Activated naive CD8-positive, alpha-beta T cell treated with anti-CD3 and anti-CD28 coated beads, Interleukin-2, amount 10 ng/mL, durations not matched to agents 7 days and 5 days (primary cell): ENCODE measurements at regions not wholly inside any gene's neighbourhood (a gene's known extent, or its start where the extent isn't known, plus 50 kb on each side); places are given as distances from the start of the nearest gene placed in this dataset.

Source experiments
- ATAC-seq: fragments of 150-1000 bp; cut with Tn5 transposase; one replicate; pipeline ENCODE4 v1.10.0; 2021; ENCODE audit warnings: low read depth, moderate library complexity
- POLR2A ChIA-PET: fragments of 350-600 bp; sonication (Branson Sonifier 250); formaldehyde crosslinking; loops from one replicate; lab custom pipeline; 2021; ENCODE audit warnings: antibody characterized with exemption; lab: Charles Lee
- DNase-seq: peaks from one replicate; pipeline ENCODE4 v3.0.0; 2021
- H3K27ac Mint-ChIP-seq: one replicate; pipeline ENCODE4 v1.8.0; 2022; ENCODE audit warnings: mild to moderate bottlenecking, mixed read lengths
- H3K27me3 Mint-ChIP-seq: one replicate; pipeline ENCODE4 v1.8.0; 2022; ENCODE audit warnings: mild to moderate bottlenecking, moderate library complexity, mixed read lengths
- H3K36me3 Mint-ChIP-seq: one replicate; pipeline ENCODE4 v1.8.0; 2021; ENCODE audit warnings: mild to moderate bottlenecking, mixed read lengths
- H3K4me1 Mint-ChIP-seq: one replicate; pipeline ENCODE4 v1.8.0; 2021; ENCODE audit warnings: mixed read lengths
- H3K4me3 Mint-ChIP-seq: one replicate; pipeline ENCODE4 v1.8.0; 2022; ENCODE audit warnings: mild to moderate bottlenecking, moderate library complexity, mixed read lengths
- H3K9me3 Mint-ChIP-seq: one replicate; pipeline ENCODE4 v1.8.0; 2021; ENCODE audit warnings: mixed read lengths

GRCh38 chr22:44393066-44393465 lies 80.3 kb upstream of the SHISAL1 start:
- Mint-ChIP-seq H3K27me3 (peaks cover 6% of the 10 kb centered on the region), H3K27ac (no peak overlapping the region), H3K36me3 (no peaks in the 10 kb centered on the region), H3K4me1 (peaks cover 2% of the 10 kb centered on the region), H3K4me3 (no peak overlapping the region), H3K9me3 (no peaks in the 10 kb centered on the region)
- ATAC-seq (no peak), DNase-seq (peak; percentile 15)
- POLR2A ChIA-PET: no interaction called here

GRCh38 chr22:44392446-44392921 lies 79.7 kb upstream of the SHISAL1 start:
- DNase-seq: peak; percentile 17
- POLR2A ChIA-PET: no interaction called here
- Mint-ChIP-seq H3K36me3 (no peaks in the 10 kb centered on the region), H3K4me1 (peaks cover 2% of the 10 kb centered on the region), H3K4me3 (no peak overlapping the region), H3K27me3 (peaks cover 9% of the 10 kb centered on the region), H3K9me3 (no peaks in the 10 kb centered on the region), H3K27ac (no peak overlapping the region)
- ATAC-seq: no peak

- Mint-ChIP-seq H3K4me3 (no peak overlapping the region), H3K27ac (no peak overlapping the region), H3K36me3 (no peaks in the 10 kb centered on the region), H3K9me3 (no peaks in the 10 kb centered on the region), H3K4me1 (no peaks in the 10 kb centered on the region), H3K27me3 (peaks cover 10% of the 10 kb centered on the region)
- no peak for ATAC-seq
- POLR2A ChIA-PET: no interaction called here
- peak; percentile 10 for DNase-seq
These were observed 79.0 kb upstream of the SHISAL1 start for GRCh38 chr22:44391481-44392445.

GRCh38 chr22:44391015-44391414 lies 78.3 kb upstream of the SHISAL1 start:
- ATAC-seq (no peak), DNase-seq (peak; percentile 1)
- peaks cover 10% of the 10 kb centered on the region for H3K27me3 Mint-ChIP-seq
- POLR2A ChIA-PET: no interaction called here
- H3K27ac Mint-ChIP-seq: no peak overlapping the region
- no peaks in the 10 kb centered on the region for H3K9me3 Mint-ChIP-seq
- no peaks in the 10 kb centered on the region for H3K36me3 Mint-ChIP-seq
- H3K4me3 Mint-ChIP-seq: no peak overlapping the region
- no peaks in the 10 kb centered on the region for H3K4me1 Mint-ChIP-seq

- DNase-seq: no peak
- H3K36me3 Mint-ChIP-seq: no peaks in the 10 kb centered on the region
- H3K4me1 Mint-ChIP-seq: no peaks in the 10 kb centered on the region
- peak overlapping the region; percentile 17 for H3K27ac Mint-ChIP-seq
- peaks cover 10% of the 10 kb centered on the region for H3K27me3 Mint-ChIP-seq
- ATAC-seq: no peak
- H3K4me3 Mint-ChIP-seq: no peak overlapping the region
- H3K9me3 Mint-ChIP-seq: no peaks in the 10 kb centered on the region
- POLR2A ChIA-PET: no interaction called here
These were observed 77.8 kb upstream of the SHISAL1 start for GRCh38 chr22:44390613-44390970.

GRCh38 chr22:44389926-44390612 lies 77.3 kb upstream of the SHISAL1 start:
- ATAC-seq: no peak
- H3K27me3 Mint-ChIP-seq: peaks cover 10% of the 10 kb centered on the region
- H3K4me1 Mint-ChIP-seq: no peaks in the 10 kb centered on the region
- POLR2A ChIA-PET: no interaction called here
- DNase-seq: no peak
- H3K27ac Mint-ChIP-seq: peak overlapping the region; percentile 17
- H3K4me3 Mint-ChIP-seq: no peak overlapping the region
- H3K36me3 Mint-ChIP-seq: no peaks in the 10 kb centered on the region
- no peaks in the 10 kb centered on the region for H3K9me3 Mint-ChIP-seq

- peaks cover 10% of the 10 kb centered on the region for H3K27me3 Mint-ChIP-seq
- DNase-seq (no peak), ATAC-seq (no peak)
- no peak overlapping the region for H3K4me3 Mint-ChIP-seq
- no peaks in the 10 kb centered on the region for H3K4me1 Mint-ChIP-seq
- no peaks in the 10 kb centered on the region for H3K36me3 Mint-ChIP-seq
- no peak overlapping the region for H3K27ac Mint-ChIP-seq
- POLR2A ChIA-PET: no interaction called here
- no peaks in the 10 kb centered on the region for H3K9me3 Mint-ChIP-seq
These were observed 76.4 kb upstream of the SHISAL1 start for GRCh38 chr22:44389181-44389580.

GRCh38 chr22:44387486-44387885 lies 74.7 kb upstream of the SHISAL1 start:
- Mint-ChIP-seq H3K4me1 (no peaks in the 10 kb centered on the region), H3K27me3 (peaks cover 15% of the 10 kb centered on the region), H3K36me3 (no peaks in the 10 kb centered on the region), H3K27ac (no peak overlapping the region), H3K4me3 (no peak overlapping the region), H3K9me3 (no peaks in the 10 kb centered on the region)
- POLR2A ChIA-PET: no interaction called here
- DNase-seq: no peak
- ATAC-seq: no peak

GRCh38 chr22:44386386-44387035 lies 73.8 kb upstream of the SHISAL1 start:
- H3K27me3 Mint-ChIP-seq: peaks cover 16% of the 10 kb centered on the region
- H3K36me3 Mint-ChIP-seq: no peaks in the 10 kb centered on the region
- H3K4me1 Mint-ChIP-seq: no peaks in the 10 kb centered on the region
- no peaks in the 10 kb centered on the region for H3K9me3 Mint-ChIP-seq
- H3K27ac Mint-ChIP-seq: no peak overlapping the region
- DNase-seq: no peak
- no peak for ATAC-seq
- POLR2A ChIA-PET: no interaction called here
- H3K4me3 Mint-ChIP-seq: no peak overlapping the region

- Mint-ChIP-seq H3K27ac (no peak overlapping the region), H3K4me1 (no peaks in the 10 kb centered on the region), H3K4me3 (no peak overlapping the region), H3K27me3 (peaks cover 16% of the 10 kb centered on the region), H3K9me3 (no peaks in the 10 kb centered on the region), H3K36me3 (no peaks in the 10 kb centered on the region)
- POLR2A ChIA-PET: no interaction called here
- ATAC-seq (no peak), DNase-seq (no peak)
These were observed 73.0 kb upstream of the SHISAL1 start for GRCh38 chr22:44385781-44386180.

GRCh38 chr22:44385296-44385610 lies 72.5 kb upstream of the SHISAL1 start:
- H3K27ac Mint-ChIP-seq: no peak overlapping the region
- POLR2A ChIA-PET: no interaction called here
- DNase-seq (no peak), ATAC-seq (no peak)
- H3K36me3 Mint-ChIP-seq: no peaks in the 10 kb centered on the region
- H3K4me3 Mint-ChIP-seq: no peak overlapping the region
- H3K27me3 Mint-ChIP-seq: peaks cover 15% of the 10 kb centered on the region
- no peaks in the 10 kb centered on the region for H3K4me1 Mint-ChIP-seq
- no peaks in the 10 kb centered on the region for H3K9me3 Mint-ChIP-seq

GRCh38 chr22:44384563-44385295 lies 72.0 kb upstream of the SHISAL1 start:
- DNase-seq: no peak
- H3K27me3 Mint-ChIP-seq: peaks cover 12% of the 10 kb centered on the region
- no peak overlapping the region for H3K27ac Mint-ChIP-seq
- H3K4me1 Mint-ChIP-seq: no peaks in the 10 kb centered on the region
- H3K36me3 Mint-ChIP-seq: no peaks in the 10 kb centered on the region
- H3K9me3 Mint-ChIP-seq: no peaks in the 10 kb centered on the region
- H3K4me3 Mint-ChIP-seq: no peak overlapping the region
- POLR2A ChIA-PET: no interaction called here
- ATAC-seq: no peak
